AG09309 (cell line): ENCODE measurements at regions not wholly inside any gene's neighbourhood (a gene's known extent, or its start where the extent isn't known, plus 50 kb on each side); places are given as distances from the start of the nearest gene placed in this dataset.

Experiments used
- DNase-seq: peaks from one replicate; pipeline ENCODE4 v3.0.0-alpha.2; 2010; ENCODE audit warnings: low read depth
- H3K4me3 ChIP-seq: 2 replicates; pipeline ENCODE4 v1.5.1; 2011; ENCODE audit warnings: mild to moderate bottlenecking, low read depth, low read length, moderate library complexity; ENCODE audit not compliant: control insufficient read depth
- CTCF ChIP-seq: IDR thresholded peaks from 2 replicates; pipeline ENCODE4 v1.5.1; 2011; ENCODE audit warnings: mild to moderate bottlenecking, low read depth, low read length, inconsistent platforms; ENCODE audit not compliant: insufficient read depth, control insufficient read depth; ENCODE audit errors: missing control alignments

GRCh38 chr20:48049641-48050040 is 264.4 kb upstream of the SULF2 start:
- no peak for TF ChIP-seq CTCF
- DNase-seq = no peak
- H3K4me3 ChIP-seq = no peak overlapping the region

DNA sequence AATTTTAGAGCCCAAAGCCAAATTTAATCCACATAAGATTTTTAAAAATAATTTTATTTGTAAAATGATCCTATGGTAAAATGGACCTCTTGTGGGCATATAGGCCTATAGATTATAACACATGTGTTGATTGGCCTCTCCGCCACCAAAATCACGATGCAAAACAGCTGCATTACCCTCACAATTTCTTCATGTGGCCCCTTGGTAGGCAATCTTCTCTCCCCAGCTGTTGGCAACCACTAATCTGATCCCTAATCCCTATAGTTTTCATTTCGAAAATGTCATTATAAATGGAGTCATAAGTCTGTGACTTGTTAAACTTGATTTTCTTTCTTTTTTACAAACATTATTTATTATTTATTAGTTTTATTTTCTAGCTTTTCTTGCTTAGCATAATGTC is 263.9 kb upstream of the SULF2 start:
- no peak for DNase-seq
- no peak overlapping the region for H3K4me3 ChIP-seq
- no peak for TF ChIP-seq CTCF

- no peak overlapping the region for H3K4me3 ChIP-seq
- TF ChIP-seq CTCF = no peak
- no peak for DNase-seq
Measured at GRCh38 chr20:48047447-48047846, 262.2 kb upstream of the SULF2 start.

GRCh38 chr20:48042628-48043027 is 257.3 kb upstream of the SULF2 start:
- TF ChIP-seq CTCF = no peak
- DNase-seq = no peak
- no peak overlapping the region for H3K4me3 ChIP-seq

DNA sequence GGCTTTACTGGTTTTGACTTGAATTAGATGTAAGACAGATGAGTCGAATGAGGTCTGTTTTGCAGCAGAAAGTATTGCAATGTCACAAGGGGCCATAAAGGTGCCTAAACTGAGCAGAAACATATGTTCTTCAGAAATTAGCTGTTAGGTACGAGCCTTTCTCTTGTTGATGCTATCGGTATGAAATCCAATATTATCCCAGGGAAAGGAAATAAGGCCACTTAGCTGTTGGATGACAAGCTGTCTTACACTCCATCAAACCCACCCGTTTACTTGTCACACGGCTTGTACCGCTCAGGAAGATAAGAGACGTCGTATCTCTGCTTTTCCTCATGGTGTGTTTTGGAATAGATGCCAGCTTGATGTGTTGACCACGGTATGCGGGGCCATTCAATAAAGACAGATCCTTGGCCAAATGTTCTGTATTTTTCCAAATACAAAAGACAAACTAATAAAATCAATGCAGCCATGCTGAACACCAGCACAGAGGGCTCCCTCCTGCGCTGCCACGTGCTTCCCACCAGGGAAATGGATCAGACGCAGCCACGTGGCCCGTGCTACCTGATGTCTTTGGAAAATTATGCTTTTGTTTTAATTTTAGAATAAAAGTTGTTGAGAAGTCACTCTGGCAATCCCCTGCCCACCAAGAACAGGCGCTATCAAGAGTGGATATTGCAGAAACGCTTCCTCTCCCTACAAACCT is 255.9 kb upstream of the SULF2 start:
- no peak for DNase-seq
- TF ChIP-seq CTCF = no peak
- no peak overlapping the region for H3K4me3 ChIP-seq

GRCh38 chr20:48040491-48040890 is 255.2 kb upstream of the SULF2 start:
- no peak overlapping the region for H3K4me3 ChIP-seq
- no peak for DNase-seq
- no peak for TF ChIP-seq CTCF
